NCI-H146 (cell line): ENCODE measurements at regions not wholly inside any gene's neighbourhood (a gene's known extent, or its start where the extent isn't known, plus 50 kb on each side); places are given as distances from the start of the nearest gene placed in this dataset.

Source experiments
- DNase-seq: peaks from one replicate; lab custom pipeline; 2025; lab: John Stamatoyannopoulos, UW

DNA sequence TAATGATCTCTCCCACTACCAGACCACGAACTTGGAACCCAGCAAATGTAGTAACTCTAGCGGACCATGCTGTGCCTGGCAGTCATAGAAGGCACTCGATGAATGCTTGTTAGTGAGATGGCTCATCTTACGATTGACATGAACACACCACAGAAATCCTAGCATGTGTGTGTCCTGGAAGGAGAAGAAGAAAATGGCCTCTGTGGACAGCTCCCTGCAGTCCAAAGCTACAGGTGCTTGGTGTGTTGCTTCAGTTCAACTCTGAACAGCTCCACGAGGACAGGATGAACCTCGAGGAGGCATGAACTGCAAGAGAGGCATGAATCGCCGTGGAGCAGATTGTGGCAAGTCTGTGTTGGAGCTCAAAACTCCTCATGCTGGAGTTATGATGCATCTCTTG is 93.5 kb downstream of the KLF6 start:
- no peak for DNase-seq

DNA sequence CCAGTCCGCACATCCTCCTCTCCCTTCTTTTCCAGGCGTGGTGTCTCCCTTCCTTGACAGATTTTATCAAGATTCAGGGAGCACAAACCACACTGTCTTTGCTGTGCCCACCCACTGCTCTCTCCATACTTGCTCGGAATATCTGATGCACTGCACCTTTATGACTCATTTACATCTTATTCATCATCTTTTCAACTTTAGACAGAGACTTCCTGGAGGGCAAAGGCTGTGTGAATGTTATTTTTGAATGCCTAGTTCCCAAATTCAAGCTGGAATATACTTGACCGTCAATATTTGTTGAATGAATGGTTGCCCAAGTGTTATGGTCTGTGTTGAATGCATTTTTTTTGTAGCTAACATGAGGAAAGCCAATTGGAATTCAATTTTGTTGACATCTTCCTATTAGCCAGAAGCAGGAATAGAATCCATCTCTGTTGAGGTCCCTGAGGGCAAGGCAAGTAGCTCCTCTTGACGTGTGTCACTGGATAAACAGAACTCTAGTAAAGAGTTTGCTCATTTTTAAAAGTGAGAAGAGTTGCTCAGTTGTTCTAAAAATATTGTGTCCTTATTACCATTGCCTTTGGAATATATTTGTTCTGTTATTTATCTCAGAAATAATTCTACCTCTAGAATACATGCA is 95.0 kb downstream of the KLF6 start:
- DNase-seq = no peak

DNA sequence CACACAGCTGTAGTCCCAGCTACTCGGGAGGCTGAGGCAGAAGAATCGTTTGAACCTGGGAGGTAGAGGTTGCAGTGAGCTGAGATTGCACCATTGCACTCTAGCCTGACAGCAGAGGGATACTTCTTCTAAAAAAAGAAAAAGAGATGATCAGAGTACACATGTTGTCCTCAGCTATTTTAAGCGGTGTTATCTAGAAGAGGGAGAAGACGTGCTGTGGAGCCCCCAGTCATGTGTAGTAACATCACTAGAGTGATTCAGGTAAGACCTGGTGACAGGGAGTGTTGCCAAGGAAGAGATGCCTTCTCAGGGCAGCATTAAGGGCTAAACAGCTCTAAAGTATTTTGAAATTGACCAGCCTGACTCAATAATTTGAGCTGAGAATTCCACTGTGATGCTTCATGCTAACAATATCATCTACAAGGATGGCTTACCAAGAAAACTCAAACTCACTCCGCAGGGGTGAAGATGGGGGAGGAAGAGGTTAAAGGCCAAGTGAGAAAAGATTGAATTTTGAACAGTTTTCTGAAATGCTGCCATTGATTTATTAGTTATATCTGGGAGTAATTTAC is 97.4 kb downstream of the KLF6 start:
- no peak for DNase-seq

- DNase-seq = no peak
Observed at GRCh38 chr10:3685384-3685783, 99.6 kb downstream of the KLF6 start.

- DNase-seq = no peak
Observed at GRCh38 chr10:3684891-3685290, 100.1 kb downstream of the KLF6 start.

DNA sequence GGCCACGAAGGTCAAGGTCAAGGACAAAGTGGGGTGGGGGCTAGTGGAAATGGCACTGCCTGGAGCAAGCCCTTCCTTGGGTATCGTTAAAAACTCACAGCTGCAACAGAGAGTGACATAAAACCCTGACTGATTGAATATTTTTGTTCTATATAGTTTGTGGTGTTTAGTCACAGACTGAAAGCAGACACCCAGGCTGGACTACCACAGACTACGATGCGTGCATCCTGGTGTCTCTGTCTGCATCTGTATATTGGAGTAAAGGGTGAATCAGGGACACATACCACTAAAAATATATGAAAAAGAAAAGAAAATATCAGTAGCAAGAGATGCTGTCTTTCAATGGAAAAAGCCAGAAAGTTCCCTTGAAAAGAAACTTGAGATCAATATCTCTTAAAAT is 101.4 kb downstream of the KLF6 start:
- no peak for DNase-seq

GRCh38 chr10:3682745-3683144 is 102.3 kb downstream of the KLF6 start:
- DNase-seq = peak; percentile 61

DNA sequence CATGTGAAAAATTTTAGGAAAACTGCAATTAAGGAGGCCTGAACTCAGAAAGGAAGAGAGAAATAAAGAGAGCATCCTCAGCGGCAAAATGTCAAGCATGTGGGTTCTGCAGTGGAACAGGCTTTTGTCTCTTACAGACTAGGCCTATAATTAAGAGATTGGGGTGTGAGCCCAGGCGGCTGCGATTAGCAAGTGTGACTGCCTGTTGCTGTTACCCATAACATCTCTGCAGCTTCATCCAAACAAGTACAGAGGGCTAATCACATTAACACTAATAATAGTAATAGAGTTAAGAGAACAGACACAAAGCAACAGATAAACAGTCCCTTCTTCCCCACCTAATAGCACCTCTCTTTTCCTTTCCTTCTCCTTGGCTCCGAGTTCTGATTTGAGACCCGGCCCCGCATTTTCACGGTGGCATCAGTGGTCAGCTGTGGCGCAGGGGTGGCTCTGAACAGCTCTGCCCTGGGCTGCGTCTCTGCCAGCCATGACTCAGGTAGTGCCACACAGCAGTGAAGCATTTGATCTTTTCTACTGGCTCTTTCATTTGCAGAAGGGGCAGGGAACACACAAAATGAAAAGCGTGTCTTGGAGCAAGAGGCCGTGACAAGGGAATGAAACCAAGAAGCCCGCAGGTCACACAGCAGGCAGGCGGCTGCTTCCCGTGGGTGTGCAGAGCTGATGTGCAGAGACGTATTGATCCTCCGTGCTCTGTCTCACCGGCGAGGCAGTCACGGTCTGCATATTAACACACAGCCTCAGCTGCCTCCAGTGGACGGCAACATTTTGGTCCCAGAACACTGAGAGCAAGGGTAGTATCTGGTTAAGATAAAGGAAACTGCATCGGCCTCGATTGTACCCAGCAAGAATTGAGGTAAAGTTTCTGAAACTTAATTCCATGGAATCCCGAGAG is 103.1 kb downstream of the KLF6 start:
- peak; percentile 83 for DNase-seq

DNA sequence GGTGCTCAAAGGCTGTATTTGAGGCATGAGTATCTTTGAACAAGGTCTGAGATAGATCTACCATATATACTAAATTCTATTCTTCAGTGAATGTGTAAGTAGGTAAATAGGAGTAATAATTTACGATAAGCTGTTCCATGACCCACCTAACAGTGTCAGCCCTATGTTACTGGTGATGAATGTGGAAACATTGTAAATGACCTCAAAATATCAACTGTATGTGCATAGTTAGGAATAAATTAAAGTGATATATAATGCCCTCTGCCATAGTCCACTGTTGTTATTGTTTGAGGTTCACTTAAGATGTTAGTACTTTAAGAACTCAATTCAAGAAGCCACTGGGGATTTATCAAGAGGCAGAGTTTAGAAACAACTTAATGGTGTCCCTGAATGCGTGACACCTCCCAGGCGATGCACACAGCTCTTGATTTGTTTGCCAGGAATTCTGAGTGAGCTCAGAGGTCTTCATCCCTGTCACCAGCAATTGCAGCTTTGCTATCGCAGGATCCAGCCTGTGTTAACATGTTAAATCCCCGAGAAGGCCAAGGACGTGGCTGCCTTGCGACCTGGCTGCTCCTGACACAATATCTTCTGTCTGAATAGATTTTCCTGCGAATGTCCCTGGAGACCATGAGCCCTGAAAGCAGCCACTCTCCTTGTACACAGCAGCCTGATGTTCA is 104.9 kb downstream of the KLF6 start:
- DNase-seq = no peak

DNA sequence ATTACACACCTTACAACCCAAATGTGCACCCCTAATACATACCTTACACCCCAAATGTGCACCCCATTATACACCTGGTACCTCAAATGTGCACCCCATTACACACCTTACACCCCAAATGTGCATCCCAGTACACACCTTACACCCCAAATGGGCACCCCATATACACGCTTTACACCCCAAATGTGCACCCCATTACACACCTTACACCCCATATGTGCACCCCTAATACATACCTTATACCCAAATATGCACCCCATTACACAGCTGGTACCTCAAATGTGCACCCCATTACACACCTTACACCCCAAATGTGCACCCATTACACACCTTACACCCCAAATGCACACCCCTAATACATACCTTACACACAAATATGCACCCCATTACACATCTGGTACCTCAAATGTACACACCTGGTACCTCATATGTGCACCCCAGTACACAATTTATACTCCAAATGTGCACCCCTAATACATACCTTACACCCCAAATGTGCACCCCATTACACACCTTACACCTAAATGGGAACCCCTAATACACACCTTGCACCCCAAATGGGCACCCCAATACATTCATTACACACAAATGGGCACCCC is 106.3 kb downstream of the KLF6 start:
- no peak for DNase-seq

DNA sequence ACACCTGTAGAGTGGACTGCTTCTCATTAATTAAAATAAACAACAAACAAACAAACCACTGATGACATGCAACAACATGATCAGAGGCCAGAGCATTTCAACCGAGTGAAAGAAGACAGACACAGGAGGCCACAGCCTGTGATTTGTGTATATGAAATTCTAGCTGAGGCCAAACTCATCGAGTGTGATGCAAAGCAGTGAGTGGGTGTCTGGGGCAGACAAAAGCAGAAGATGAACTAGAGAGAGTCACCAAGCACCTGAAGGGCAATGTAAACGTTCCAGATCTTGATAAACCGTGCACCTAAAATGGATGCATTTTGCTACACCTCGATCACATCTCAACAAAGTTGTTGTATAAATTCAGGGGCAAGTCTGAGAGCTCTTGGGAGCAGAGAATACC is 108.4 kb downstream of the KLF6 start:
- DNase-seq = no peak

DNA sequence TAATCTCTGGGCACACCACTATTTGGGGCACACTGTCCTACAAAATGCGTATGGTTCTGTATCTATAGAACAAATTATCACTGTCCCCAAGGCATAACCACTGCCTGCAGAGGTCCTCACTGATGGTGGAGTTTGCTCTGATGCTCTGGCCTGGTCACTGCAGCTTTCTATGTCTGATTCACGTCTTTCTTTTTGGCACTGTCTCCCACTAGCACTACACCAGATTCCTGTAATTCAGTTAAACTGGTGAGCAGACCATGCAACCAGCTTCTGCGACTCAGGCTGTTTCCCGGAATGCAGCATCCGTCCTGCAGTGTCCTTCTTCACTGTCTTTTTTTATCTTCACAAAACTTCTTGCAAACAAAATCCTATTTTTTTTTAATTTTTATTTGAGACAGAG is 112.8 kb downstream of the KLF6 start:
- DNase-seq = no peak

DNA sequence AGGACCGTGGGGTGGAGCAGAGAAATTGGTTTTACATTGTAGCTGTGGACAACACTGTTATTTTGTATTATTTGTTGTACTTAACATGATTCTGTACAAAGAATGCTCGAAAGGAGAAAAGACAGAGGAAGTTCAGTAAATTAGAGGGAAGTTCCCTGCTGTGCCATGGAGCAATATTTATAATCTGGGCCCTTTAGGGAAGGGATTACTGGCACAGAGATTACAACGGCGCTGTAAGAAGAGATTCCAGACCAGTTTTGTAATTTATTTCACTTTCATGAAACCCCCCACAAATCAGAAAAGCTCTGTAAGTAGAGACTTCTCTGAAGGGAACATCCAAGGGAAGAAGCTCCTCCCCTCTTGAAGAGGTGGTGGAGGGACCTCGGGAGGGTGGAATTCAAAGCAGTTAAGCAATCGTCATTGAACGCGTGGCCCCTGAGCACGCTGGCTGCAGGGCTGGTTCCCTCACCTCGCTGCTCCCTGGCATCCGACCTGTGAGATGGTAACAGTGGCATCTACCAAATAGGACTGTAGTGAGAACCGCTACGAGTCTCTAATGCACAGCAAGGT is 113.5 kb downstream of the KLF6 start:
- DNase-seq = no peak

DNA sequence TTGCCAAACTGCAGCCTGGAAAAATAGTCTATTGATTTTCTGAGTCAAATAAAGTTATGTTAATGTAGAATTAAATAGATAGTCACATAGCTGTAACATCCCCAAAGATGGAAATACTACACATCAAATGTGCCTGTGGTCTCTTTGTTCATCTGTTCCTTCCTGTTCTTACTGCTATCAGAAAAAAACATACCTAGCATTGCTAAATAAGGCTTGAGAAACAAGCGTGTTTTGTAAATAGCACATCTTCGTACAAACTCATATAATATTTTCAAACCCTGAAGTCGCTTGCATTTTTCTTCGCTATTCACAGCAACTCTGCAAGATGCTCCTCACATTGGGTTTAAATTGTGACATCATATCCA is 116.1 kb downstream of the KLF6 start:
- DNase-seq = no peak

DNA sequence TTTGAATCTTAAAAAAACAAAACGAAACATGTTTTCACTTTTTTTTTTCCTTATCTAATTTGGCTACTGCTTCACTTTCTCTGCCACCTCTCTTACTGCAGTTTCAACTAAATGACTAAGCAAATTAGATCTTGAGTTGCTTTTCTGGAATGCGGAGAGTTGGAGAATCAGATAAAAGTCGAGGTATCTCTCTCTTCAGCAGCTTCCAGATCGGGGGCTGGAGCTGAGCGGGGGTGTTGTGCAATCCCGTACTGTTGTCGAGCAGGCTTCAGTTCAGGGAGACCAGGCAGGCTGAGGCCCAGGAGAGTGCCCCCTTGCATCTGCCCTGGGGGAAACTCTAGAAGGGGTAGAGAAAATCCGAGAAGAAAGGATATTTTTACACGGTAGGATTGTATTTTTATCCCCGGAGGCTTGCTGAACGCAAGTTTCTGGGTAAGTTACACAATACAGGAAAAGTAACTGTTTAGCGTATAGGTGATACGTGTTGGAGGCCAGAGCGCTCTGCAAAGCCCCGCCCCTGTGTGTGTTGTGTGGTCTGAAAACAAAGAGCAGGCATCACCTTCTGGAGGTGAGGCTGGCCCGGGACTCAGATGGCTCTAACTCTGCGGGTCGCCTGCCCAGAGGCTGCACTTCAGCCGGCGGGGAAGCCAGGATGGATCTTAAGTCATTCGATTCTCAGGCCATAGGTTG is 116.6 kb downstream of the KLF6 start:
- DNase-seq = no peak

DNA sequence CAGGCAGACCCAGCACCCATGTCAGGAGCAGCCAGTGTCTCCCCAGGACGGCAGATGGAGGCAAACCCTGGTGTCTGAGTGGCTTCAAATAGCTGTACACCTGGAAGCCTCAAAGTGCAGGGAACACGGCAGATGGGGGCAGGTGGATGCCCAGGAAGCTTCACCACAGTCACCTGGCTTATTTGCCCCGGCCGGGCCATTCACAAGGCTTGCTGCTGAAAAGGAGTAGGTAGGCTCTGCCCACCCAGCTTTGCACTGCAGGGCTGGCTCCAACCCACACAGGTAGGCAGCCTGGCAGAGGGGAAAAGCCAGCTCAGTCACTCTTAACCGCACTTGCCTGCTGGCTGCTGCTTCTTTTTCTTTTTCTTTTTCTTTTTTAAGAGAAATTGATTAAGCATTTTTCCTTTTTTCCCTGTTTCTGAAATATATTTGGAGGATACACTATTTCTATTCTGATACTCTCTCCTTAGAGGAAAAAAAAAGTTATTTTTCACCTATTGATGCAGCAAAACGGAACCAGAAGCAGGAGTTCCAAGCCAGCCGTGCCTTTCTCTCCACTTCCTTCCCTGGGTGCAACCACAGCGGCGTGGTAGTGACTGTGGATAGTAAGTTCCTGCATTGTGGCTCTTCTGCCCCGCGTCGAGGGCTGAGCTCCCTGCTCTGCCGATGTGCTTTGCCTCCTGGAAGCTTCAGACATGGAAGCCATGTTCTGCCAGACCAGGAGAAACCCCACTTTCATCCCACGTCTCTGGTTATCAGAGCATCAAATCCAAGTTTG is 118.3 kb downstream of the KLF6 start:
- DNase-seq = peak; percentile 69

GRCh38 chr10:3665316-3665908 is 119.6 kb downstream of the KLF6 start:
- no peak for DNase-seq

DNA sequence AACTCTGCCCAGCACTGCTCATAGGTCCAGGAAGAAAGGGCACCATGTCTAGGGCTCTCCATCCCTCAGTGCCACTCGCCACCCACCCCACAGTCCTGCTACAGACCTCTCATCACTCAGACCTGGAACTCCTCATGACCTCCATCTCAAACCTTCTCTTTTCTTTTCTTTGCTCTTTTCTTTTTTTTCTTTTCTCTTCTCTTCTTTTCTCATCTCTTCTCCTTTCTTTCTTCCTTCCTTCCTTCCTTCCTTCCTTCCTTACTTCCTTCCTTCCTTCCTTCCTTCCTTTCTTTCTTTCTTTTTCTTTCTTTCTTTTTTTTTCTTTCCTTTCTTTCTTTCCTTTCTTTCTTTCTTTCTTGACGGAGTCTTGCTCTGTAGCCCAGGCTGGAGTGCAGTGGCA is 122.2 kb downstream of the KLF6 start:
- no peak for DNase-seq

DNA sequence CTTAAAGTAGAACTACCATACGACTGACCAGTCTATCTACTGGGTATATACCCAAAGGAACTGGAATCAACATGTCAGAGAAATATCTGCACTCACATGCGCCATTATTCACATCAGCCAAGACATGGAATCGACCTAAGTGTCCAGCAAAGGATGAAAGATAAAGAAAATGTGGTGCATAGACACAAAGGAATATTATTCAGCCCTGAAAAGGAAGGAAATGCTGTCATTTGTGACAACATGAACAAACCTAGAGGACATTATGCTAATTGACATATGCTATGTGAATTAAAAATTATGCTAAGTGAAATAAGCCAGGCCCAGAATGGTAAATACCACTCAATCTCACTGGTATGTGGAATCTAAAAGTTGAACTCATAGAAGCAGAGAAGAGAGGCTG is 123.7 kb downstream of the KLF6 start:
- no peak for DNase-seq

DNA sequence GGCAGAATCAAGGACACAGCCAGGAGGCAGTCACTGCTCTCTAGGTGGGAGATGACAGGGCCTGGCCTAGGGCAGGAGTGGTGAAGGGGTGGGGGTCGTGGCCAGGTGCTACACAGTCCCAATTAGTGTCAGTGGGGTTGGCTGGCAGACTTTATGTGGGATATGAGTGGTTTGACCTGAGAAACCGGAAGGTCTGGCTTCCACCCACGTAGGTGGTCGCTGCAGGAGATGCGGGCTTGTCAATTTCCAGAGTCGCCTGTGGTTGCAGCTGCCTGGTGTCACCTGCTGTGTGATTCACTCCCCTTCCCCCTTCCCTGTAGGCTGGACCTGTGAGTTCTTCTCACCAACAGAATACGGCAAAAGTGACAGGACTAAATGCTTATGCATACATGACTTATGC is 124.3 kb downstream of the KLF6 start:
- peak; percentile 15 for DNase-seq
